ENCODE measurements at regions not wholly inside any gene's neighbourhood (a gene's known extent, or its start where the extent isn't known, plus 50 kb on each side); places are given as distances from the start of the nearest gene placed in this dataset.

DNA sequence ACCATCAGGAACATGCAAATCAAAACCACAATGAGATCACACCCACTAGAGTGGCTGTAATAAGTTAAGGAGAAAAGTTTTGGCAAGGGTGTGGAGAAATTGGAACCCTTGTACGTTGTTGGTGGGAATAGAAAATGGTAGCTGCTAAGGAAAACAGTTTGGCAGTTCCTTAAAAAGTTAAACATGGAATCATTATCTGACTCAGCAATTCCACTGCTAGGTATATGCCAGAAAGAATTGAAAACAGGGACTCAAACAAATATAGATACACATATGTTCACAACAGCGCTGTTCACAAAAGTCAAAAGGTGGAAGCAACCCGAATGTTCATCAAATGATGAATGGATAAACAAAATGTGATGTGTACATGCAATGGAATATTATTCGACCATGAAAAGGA lies 138.8 kb upstream of the ATP2B2 start:
- H3K27me3 ChIP-seq (ENCODE audit: control insufficient read depth, insufficient read depth, low read length) = no peaks in the 10 kb centered on the region
- H3K9me3 ChIP-seq (ENCODE audit: control insufficient read depth in 2 of 3, insufficient read depth in 1 of 3, low read length in 3 of 3) = peaks cover 0 to 4% (median 0%) of the 10 kb centered on the region in 3 donors
- H3K27ac ChIP-seq (ENCODE audit: low read depth in 2 of 2, low read length in 2 of 2) = no peak overlapping the region
- no peak for FAIRE-seq
- no peak for DNase-seq
- no peak overlapping the region for H3K9ac ChIP-seq (ENCODE audit: low read length in 3 of 3)
- intact Hi-C loops (cut with DNase I) = no loop called here
- no peak overlapping the region for H3K4me3 ChIP-seq (ENCODE audit: low read length in 3 of 3)
- no peaks in the 10 kb centered on the region for H3K36me3 ChIP-seq (ENCODE audit: control insufficient read depth in 2 of 3, insufficient read depth in 3 of 3, low read length in 3 of 3)
- TF ChIP-seq, protein P1, sequence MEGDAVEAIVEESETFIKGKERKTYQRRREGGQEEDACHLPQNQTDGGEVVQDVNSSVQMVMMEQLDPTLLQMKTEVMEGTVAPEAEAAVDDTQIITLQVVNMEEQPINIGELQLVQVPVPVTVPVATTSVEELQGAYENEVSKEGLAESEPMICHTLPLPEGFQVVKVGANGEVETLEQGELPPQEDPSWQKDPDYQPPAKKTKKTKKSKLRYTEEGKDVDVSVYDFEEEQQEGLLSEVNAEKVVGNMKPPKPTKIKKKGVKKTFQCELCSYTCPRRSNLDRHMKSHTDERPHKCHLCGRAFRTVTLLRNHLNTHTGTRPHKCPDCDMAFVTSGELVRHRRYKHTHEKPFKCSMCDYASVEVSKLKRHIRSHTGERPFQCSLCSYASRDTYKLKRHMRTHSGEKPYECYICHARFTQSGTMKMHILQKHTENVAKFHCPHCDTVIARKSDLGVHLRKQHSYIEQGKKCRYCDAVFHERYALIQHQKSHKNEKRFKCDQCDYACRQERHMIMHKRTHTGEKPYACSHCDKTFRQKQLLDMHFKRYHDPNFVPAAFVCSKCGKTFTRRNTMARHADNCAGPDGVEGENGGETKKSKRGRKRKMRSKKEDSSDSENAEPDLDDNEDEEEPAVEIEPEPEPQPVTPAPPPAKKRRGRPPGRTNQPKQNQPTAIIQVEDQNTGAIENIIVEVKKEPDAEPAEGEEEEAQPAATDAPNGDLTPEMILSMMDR (IDR thresholded peaks at IDR 0.05; ENCODE audit: borderline replicate concordance, extremely low read depth, insufficient read depth) = no peak
- H3K4me1 ChIP-seq (ENCODE audit: control insufficient read depth in 2 of 3, insufficient read depth in 2 of 3, low read depth in 1 of 3, low read length in 3 of 3) = no peaks in the 10 kb centered on the region

GRCh38 chr3:10645800-10646199 lies 140.4 kb upstream of the ATP2B2 start:
- FAIRE-seq (no peak), DNase-seq (no peak)
- Histone ChIP-seq H3K9ac (ENCODE audit: low read length in 3 of 3) (no peak overlapping the region), H3K4me3 (ENCODE audit: low read length in 3 of 3) (no peak overlapping the region), H3K27ac (ENCODE audit: low read depth in 2 of 2, low read length in 2 of 2) (no peak overlapping the region), H3K27me3 (ENCODE audit: control insufficient read depth, insufficient read depth, low read length) (no peaks in the 10 kb centered on the region), H3K4me1 (ENCODE audit: control insufficient read depth in 2 of 3, insufficient read depth in 2 of 3, low read depth in 1 of 3, low read length in 3 of 3) (no peaks in the 10 kb centered on the region), H3K9me3 (ENCODE audit: control insufficient read depth in 2 of 3, insufficient read depth in 1 of 3, low read length in 3 of 3) (no peaks in the 10 kb centered on the region), H3K36me3 (ENCODE audit: control insufficient read depth in 2 of 3, insufficient read depth in 3 of 3, low read length in 3 of 3) (no peaks in the 10 kb centered on the region)
- intact Hi-C loops (cut with DNase I) = no loop called here
- TF ChIP-seq, protein P1 (IDR thresholded peaks at IDR 0.05; ENCODE audit: borderline replicate concordance, extremely low read depth, insufficient read depth) = no peak

DNA sequence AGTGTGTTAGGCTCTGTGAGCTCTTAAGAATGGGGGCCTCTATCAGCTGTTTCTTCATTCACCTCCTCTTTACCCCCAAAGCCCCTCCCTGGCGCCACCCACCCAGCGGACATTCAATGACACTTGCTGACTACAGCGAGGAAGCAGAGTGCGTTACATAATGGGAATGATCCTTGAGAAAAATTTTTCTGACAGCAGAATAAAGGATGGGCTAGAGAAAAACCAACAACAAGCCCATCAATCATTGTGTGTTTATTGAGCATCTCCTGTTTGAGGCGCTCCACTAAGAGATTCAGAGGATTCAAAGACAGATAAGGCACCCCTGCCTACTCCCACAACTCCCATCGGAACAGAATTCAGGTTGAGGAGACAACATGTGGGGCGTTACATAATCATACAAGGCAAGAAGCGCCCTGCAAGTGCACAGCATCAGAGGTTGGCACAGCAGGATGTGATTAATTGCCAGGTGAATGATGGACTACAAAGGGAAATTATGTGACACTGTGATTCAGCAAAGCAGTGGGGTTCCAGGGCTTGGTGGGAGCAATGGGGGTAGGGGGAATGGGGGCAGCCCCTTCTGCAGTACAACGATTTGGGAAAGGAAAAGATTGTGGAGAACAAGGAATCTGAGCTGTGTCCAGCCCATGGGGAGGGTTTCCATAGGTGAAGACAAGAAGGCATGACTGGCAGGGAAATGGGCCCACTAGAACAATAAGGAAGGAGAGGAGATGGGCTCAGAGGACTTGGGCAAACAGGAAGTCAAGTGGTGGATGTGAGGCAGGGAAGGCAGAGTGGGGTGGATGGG lies 141.3 kb upstream of the ATP2B2 start:
- intact Hi-C loops (cut with DNase I) = no loop called here

More for the DNA sequence above, 141.3 kb upstream of the ATP2B2 start:
- Histone ChIP-seq H3K9me3 (ENCODE audit: control insufficient read depth in 2 of 3, insufficient read depth in 1 of 3, low read length in 3 of 3) (no peaks in the 10 kb centered on the region), H3K27me3 (ENCODE audit: control insufficient read depth, insufficient read depth, low read length) (no peaks in the 10 kb centered on the region), H3K9ac (ENCODE audit: low read length in 3 of 3) (no peak overlapping the region), H3K4me3 (ENCODE audit: low read length in 3 of 3) (no peak overlapping the region), H3K27ac (ENCODE audit: low read depth in 2 of 2, low read length in 2 of 2) (no peak overlapping the region), H3K36me3 (ENCODE audit: control insufficient read depth in 2 of 3, insufficient read depth in 3 of 3, low read length in 3 of 3) (no peaks in the 10 kb centered on the region), H3K4me1 (ENCODE audit: control insufficient read depth in 2 of 3, insufficient read depth in 2 of 3, low read depth in 1 of 3, low read length in 3 of 3) (no peaks in the 10 kb centered on the region)
- DNase-seq (no peak), FAIRE-seq (no peak)
- TF ChIP-seq, protein P1 (IDR thresholded peaks at IDR 0.05; ENCODE audit: borderline replicate concordance, extremely low read depth, insufficient read depth) = no peak

Measured in kidney (tissue), 13 donors.